Heart right ventricle (tissue), 16 donors: ENCODE measurements at regions not wholly inside any gene's neighbourhood (a gene's known extent, or its start where the extent isn't known, plus 50 kb on each side); places are given as distances from the start of the nearest gene placed in this dataset.

Experiments used
- ATAC-seq, 8 donors: fragments of 200-7000 bp; cut with Tn5 transposase; one replicate each; pipeline ENCODE4 v1.9.1; 2020; ENCODE audit warnings: mild to moderate bottlenecking in 8 of 8, moderate library complexity in 8 of 8, moderate number of reproducible peaks in 1 of 8
- DNase-seq, 2 donors: peaks; one replicate each; pipeline ENCODE4 v3.0.0-alpha.2; 2020
- H3K27ac ChIP-seq, 10 donors: fragments of 200-600 bp; sonication (generic) in 2 of 10; one replicate each; pipeline versions ENCODE4 v1.5.0 to v1.8.0; 2020 to 2022; ENCODE audit warnings: mild to moderate bottlenecking in 3 of 10
- H3K27me3 ChIP-seq, 7 donors: fragments of 200-600 bp; one replicate each; pipeline ENCODE4 v1.8.0; 2021 to 2022; ENCODE audit warnings: mild to moderate bottlenecking in 2 of 7
- H3K36me3 ChIP-seq, 9 donors: fragments of 200-600 bp; sonication (generic) in 1 of 9; one replicate each; pipeline versions ENCODE4 v1.5.0 to v1.8.0; 2020 to 2022; ENCODE audit warnings: mild to moderate bottlenecking in 2 of 9
- H3K4me1 ChIP-seq, 9 donors: fragments of 200-600 bp; sonication (generic) in 1 of 9; one replicate each; pipeline versions ENCODE4 v1.5.0 to v1.8.0; 2020 to 2022; ENCODE audit warnings: mild to moderate bottlenecking in 4 of 9
- H3K4me3 ChIP-seq, 10 donors: fragments of 200-600 bp; sonication (generic) in 2 of 10; one replicate each; pipeline versions ENCODE4 v1.5.0 to v1.8.0; 2020 to 2022; ENCODE audit warnings: mild to moderate bottlenecking in 7 of 10, moderate library complexity in 2 of 10
- H3K9me3 ChIP-seq, 11 donors: fragments of 200-600 bp in 10 of 11; sonication (generic) in 2 of 11; one replicate each; pipeline versions ENCODE4 v1.5.0 to v1.8.0; 2013 to 2022; ENCODE audit warnings: mild to moderate bottlenecking in 2 of 11, control low read depth in 1 of 11, moderate library complexity in 1 of 11
- CTCF ChIP-seq, 9 donors: fragments of 200-600 bp; sonication (generic) in 2 of 9; IDR thresholded peaks; one replicate each; pipeline versions ENCODE4 v1.5.0 to v1.8.0; 2021 to 2022; ENCODE audit warnings: antibody characterized with exemption in 9 of 9, mild to moderate bottlenecking in 5 of 9, moderate library complexity in 1 of 9
- WGBS, 2 donors: extraction: QIAGEN DNeasy Blood & Tissue Kit; methylation state at CpG; one replicate each; pipeline ENCODE4 v1.1.7; 2013; ENCODE audit warnings: inconsistent platforms in 1 of 2; 5-methylcytosine and 5-hydroxymethylcytosine counted together
- intact Hi-C, 10 donors: fragments of 100-400 bp; cut with DNase I; formaldehyde crosslinking; loops; one replicate each; pipeline versions ENCODE4 v1.11.1 to v1.14.2; 2022
- donor health status: Arrhythmogenic right ventricular cardiomyopathy.
- donor health status: ischemic (EF 13 %, LVEDD 7.1; RV severe dilation, severe dysfunction).
- donor health status: healthy with polysubstance abuse.
- donor health status: DM: no; HTN: yes; CAD: no.
- donor health status: DM: no; HTN: no; CAD: no.
- donor health status: ischemic (EF 25% LVEDD 6.9; RV normal size, moderate dysfunction).
- donor health status: ischemic (EF 25% LVEDD 5.7; RV mildly dilated, moderate dysfunction).
- donor health status: healthy.
- donor health status: DM: yes; HTN: yes; CAD: no.
- donor health status: Ischemic cardiomyopathy.
- donor health status: ischemic (EF 35%, LVEDD 5.7; RV mildly dilated, moderate dysfunction).
- donor health status: nonischemic (EF 11% LVEDD 7.7; RV severe dilation, severe dysfunction).
- donor health status: DM: yes; HTN: yes; CAD: no.
- donor health status: PGD.
- donor health status: ischemic (EF 29% LVEDD 5.4; RV normal size, mild dysfunction).
- donor health status: nonischemic (EF 23%, LVEDD 6.1; RV moderate dilation, normal function).

DNA sequence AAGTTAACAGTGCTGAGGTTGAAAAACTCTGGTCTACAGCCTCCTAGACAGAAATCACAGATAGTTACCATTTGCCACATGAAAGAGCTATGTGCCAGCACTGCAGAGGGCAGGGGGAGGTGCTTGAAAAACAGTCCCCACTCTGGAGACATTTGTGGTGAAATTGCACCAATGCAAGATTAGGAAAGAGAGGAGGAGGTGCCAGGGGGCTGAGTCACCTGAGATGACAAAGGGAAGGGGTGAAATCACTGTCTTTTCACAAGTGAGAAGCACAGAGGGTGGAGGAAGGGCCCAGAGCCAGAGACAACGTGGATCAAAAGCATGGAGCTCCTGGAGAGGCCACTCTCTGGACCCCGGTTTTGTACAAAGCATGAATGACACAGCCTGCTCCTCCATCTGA lies 196.3 kb downstream of the BUD13 start:
- Histone ChIP-seq H3K4me1 (peaks cover 0 to 17% (median 10%) of the 10 kb centered on the region in 9 donors), H3K27ac (no peak overlapping the region), H3K4me3 (no peak overlapping the region), H3K9me3 (no peaks in the 10 kb centered on the region), H3K36me3 (no peaks in the 10 kb centered on the region), H3K27me3 (peaks cover 10 to 45% (median 34%) of the 10 kb centered on the region in 7 donors)
- intact Hi-C loops, result no loop called here
- TF ChIP-seq CTCF (IDR thresholded peaks at IDR 0.05), result no peak
- DNase-seq, result no peak
- WGBS, 2 donors, result 33 to 61% methylated on average over 2 of the region's 2 CpGs
- ATAC-seq, result no peak

GRCh38 chr11:116567721-116568242 lies 205.0 kb downstream of the BUD13 start:
- H3K36me3 ChIP-seq, result no peaks in the 10 kb centered on the region
- WGBS, 2 donors, result 80 to 82% methylated on average over 9 of the region's 9 CpGs
- H3K27me3 ChIP-seq, result no peaks in the 10 kb centered on the region
- H3K27ac ChIP-seq, result no peak overlapping the region
- DNase-seq (no peak), ATAC-seq (no peak)
- H3K4me1 ChIP-seq, result peaks cover 0 to 14% (median 4%) of the 10 kb centered on the region in 9 donors
- TF ChIP-seq CTCF (IDR thresholded peaks at IDR 0.05), result no peak
- H3K4me3 ChIP-seq, result no peak overlapping the region
- peaks cover 0 to 5% (median 0%) of the 10 kb centered on the region in 11 donors for H3K9me3 ChIP-seq
- intact Hi-C loops, result no loop called here

DNA sequence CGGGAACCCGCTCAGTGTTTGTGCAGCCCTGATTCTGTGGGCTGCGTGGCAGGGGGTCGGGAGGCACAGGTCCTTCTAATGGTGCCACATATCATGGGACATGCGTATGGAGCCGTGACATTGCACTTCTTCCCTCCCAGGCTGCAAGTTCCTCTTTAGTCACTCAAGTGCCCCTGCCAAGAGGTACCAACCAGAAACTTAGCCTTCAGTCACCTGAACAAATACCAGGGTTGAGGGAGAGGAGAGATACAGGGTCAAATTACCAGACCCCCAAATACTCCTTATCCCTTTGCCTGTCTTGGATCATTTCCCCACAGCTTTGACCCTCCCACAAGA lies 209.1 kb downstream of the BUD13 start:
- DNase-seq (no peak), ATAC-seq (peak in 3 of 8 donors; percentile 8 to 37 (median 32))
- H3K4me1 ChIP-seq, result peaks cover 0 to 20% (median 8%) of the 10 kb centered on the region in 9 donors
- peak overlapping the region in 4 of 10 donors; percentile 16 to 52 (median 40) for H3K27ac ChIP-seq
- TF ChIP-seq CTCF (IDR thresholded peaks at IDR 0.05), result no peak
- H3K9me3 ChIP-seq, result peaks cover 0 to 5% (median 0%) of the 10 kb centered on the region in 11 donors
- intact Hi-C loops, result no loop called here
- no peaks in the 10 kb centered on the region for H3K27me3 ChIP-seq
- no peak overlapping the region for H3K4me3 ChIP-seq
- 68 to 74% methylated on average over 6 of the region's 6 CpGs for WGBS, 2 donors
- H3K36me3 ChIP-seq, result no peaks in the 10 kb centered on the region

DNA sequence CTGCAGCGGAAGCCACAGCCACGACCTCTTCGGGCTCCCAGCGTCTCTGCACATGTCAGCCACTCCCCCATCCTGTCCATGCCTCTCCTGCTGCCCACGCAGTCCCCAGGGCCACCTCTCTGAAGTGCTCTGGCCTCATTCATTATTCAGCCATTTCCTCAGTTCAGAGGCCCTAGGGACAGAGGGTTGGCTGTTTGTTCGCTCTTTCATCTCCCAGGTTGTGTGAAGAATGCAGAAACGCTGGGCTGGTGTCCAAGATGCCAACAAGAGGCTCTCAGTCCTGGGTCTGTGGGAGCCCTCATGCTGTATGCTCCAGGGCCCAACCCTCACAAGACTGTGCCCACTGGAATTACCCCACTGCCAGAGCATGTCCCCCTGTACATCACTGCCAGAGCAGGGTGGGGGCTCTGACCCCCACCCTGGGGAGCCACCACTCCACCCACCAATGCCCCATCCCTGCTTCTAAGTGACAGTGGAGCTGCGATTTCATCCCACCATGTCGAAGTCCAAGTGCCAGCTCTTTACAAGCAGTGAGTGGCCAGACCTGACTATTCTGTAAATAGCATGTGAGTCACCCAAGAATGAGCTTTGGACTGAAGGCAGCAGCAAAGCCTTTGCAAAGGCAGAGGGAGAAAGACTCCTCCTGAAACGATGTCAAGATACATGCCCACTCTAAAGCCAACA lies 209.6 kb downstream of the BUD13 start:
- ATAC-seq (peak; percentile 69 to 94 (median 87)), DNase-seq (peak in 1 of 2 donors; percentile 25)
- H3K4me1 ChIP-seq, result peaks cover 0 to 20% (median 8%) of the 10 kb centered on the region in 9 donors
- intact Hi-C loops, result no loop called here
- H3K4me3 ChIP-seq, result no peak overlapping the region
- WGBS, 2 donors, result 34 to 35% methylated on average over 10 of the region's 10 CpGs
- H3K27ac ChIP-seq, result peak overlapping the region in 5 of 10 donors; percentile 16 to 56 (median 44)
- H3K9me3 ChIP-seq, result peaks cover 0 to 5% (median 0%) of the 10 kb centered on the region in 11 donors
- no peak for TF ChIP-seq CTCF (IDR thresholded peaks at IDR 0.05)
- H3K36me3 ChIP-seq, result no peaks in the 10 kb centered on the region
- no peaks in the 10 kb centered on the region for H3K27me3 ChIP-seq
